ENCODE measurements at regions not wholly inside any gene's neighbourhood (a gene's known extent, or its start where the extent isn't known, plus 50 kb on each side); places are given as distances from the start of the nearest gene placed in this dataset.

DNA sequence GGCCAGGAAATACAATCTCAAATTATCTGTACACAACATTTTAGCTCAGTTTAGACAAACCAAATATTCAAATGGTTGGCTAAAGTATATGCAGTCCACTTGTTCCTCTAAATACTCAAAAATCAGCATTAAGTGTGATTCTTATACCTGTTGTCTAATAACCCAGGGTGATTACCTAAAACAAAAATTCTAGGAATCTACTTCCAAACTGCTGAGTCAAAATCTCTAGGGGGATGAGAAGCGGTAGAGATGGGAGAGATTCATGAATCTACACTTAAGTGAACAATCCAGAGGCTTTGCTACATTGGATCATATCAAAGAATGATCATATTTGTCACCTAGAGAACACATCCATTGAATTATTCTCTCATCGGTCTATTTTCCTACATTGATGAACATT, 420.9 kb upstream of the PKDCC start:
- TF ChIP-seq POLR2A (IDR thresholded peaks at IDR 0.05) (no peak), POLR2AphosphoS5 (IDR thresholded peaks at IDR 0.05) (no peak)
- TF ChIP-seq, protein P1, sequence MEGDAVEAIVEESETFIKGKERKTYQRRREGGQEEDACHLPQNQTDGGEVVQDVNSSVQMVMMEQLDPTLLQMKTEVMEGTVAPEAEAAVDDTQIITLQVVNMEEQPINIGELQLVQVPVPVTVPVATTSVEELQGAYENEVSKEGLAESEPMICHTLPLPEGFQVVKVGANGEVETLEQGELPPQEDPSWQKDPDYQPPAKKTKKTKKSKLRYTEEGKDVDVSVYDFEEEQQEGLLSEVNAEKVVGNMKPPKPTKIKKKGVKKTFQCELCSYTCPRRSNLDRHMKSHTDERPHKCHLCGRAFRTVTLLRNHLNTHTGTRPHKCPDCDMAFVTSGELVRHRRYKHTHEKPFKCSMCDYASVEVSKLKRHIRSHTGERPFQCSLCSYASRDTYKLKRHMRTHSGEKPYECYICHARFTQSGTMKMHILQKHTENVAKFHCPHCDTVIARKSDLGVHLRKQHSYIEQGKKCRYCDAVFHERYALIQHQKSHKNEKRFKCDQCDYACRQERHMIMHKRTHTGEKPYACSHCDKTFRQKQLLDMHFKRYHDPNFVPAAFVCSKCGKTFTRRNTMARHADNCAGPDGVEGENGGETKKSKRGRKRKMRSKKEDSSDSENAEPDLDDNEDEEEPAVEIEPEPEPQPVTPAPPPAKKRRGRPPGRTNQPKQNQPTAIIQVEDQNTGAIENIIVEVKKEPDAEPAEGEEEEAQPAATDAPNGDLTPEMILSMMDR (IDR thresholded peaks at IDR 0.05), result no peak

Data from sigmoid colon (tissue), 4 donors.